ENCODE measurements at regions not wholly inside any gene's neighbourhood (a gene's known extent, or its start where the extent isn't known, plus 50 kb on each side); places are given as distances from the start of the nearest gene placed in this dataset.

DNA sequence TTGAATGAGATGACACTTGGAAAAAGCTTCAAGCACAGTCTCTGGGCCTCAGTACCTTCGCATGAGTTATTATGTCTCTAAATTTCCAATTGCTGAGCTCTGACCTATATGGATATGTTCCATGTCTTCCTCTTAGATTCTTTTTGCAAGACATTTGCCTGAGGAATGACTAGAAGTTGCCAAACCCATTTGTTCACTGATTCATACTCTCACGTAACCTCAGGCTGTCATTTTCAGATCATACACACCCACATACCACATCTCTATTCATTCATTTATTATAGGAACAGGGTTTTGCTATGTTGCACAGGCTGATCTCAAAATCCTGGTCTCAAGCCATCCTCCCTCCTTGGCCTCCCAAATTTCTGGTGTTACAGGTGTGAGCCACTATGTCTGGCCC is 2137.1 kb upstream of the TENM3 start:
- TF ChIP-seq, protein P1, sequence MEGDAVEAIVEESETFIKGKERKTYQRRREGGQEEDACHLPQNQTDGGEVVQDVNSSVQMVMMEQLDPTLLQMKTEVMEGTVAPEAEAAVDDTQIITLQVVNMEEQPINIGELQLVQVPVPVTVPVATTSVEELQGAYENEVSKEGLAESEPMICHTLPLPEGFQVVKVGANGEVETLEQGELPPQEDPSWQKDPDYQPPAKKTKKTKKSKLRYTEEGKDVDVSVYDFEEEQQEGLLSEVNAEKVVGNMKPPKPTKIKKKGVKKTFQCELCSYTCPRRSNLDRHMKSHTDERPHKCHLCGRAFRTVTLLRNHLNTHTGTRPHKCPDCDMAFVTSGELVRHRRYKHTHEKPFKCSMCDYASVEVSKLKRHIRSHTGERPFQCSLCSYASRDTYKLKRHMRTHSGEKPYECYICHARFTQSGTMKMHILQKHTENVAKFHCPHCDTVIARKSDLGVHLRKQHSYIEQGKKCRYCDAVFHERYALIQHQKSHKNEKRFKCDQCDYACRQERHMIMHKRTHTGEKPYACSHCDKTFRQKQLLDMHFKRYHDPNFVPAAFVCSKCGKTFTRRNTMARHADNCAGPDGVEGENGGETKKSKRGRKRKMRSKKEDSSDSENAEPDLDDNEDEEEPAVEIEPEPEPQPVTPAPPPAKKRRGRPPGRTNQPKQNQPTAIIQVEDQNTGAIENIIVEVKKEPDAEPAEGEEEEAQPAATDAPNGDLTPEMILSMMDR (IDR thresholded peaks at IDR 0.05), result no peak
- H3K9me3 ChIP-seq, result no peaks in the 10 kb centered on the region
- no peaks in the 10 kb centered on the region for H3K4me1 ChIP-seq (ENCODE audit: control insufficient read depth in 1 of 2, insufficient read depth in 1 of 2, low read depth in 1 of 2, low read length in 1 of 2)
- no peak overlapping the region for H3K4me3 ChIP-seq (ENCODE audit: low read depth in 1 of 2, low read length in 1 of 2)
- H3K27me3 ChIP-seq, result no peaks in the 10 kb centered on the region
- H3K36me3 ChIP-seq, result no peaks in the 10 kb centered on the region
- H3K27ac ChIP-seq, result no peak overlapping the region

DNA sequence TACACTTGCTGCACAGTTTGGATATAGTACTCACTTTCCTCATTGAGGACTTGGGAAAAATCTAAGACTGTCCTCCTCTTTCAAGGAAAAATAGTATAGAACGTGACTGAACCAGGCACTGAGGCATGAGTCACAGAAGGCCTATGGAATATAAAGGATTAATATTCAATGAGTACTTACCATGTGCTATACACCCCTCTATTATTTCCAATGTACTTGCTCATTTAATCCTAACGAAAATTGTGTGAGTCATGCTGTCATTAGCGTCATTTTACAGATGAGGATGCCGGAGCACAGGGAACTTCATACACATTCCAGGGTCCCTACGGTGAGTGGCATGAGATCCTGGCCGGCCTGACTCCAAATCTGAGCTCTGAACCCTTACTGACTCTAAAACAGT is 2136.2 kb upstream of the TENM3 start:
- no peaks in the 10 kb centered on the region for H3K4me1 ChIP-seq (ENCODE audit: control insufficient read depth in 1 of 2, insufficient read depth in 1 of 2, low read depth in 1 of 2, low read length in 1 of 2)
- TF ChIP-seq, protein P1 (IDR thresholded peaks at IDR 0.05), result no peak
- H3K4me3 ChIP-seq (ENCODE audit: low read depth in 1 of 2, low read length in 1 of 2), result no peak overlapping the region
- H3K27me3 ChIP-seq, result no peaks in the 10 kb centered on the region
- no peak overlapping the region for H3K27ac ChIP-seq
- H3K36me3 ChIP-seq, result no peaks in the 10 kb centered on the region
- H3K9me3 ChIP-seq, result no peaks in the 10 kb centered on the region

DNA sequence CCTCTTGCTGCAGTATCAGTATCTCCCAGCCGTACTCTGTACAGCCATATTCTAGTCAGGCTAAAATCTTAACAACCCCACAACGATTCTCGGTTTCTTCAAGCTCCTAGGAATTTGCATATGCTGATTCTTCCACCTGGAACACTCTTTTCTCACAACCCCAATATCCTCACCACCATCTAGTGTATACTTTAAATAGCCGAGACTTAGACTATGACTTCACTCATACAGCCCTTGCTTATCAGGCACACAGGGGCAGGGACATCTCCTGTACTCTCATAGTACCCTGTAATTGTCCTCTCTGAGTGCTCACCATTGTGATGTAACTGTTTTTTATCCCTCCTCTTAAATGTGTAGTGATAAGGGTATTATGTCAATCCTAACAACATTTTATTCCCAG is 2126.4 kb upstream of the TENM3 start:
- TF ChIP-seq, protein P1 (IDR thresholded peaks at IDR 0.05), result no peak
- no peaks in the 10 kb centered on the region for H3K4me1 ChIP-seq (ENCODE audit: control insufficient read depth in 1 of 2, insufficient read depth in 1 of 2, low read depth in 1 of 2, low read length in 1 of 2)
- H3K36me3 ChIP-seq, result no peaks in the 10 kb centered on the region
- H3K9me3 ChIP-seq, result no peaks in the 10 kb centered on the region
- H3K4me3 ChIP-seq (ENCODE audit: low read depth in 1 of 2, low read length in 1 of 2), result no peak overlapping the region
- H3K27ac ChIP-seq, result no peak overlapping the region
- no peaks in the 10 kb centered on the region for H3K27me3 ChIP-seq

DNA sequence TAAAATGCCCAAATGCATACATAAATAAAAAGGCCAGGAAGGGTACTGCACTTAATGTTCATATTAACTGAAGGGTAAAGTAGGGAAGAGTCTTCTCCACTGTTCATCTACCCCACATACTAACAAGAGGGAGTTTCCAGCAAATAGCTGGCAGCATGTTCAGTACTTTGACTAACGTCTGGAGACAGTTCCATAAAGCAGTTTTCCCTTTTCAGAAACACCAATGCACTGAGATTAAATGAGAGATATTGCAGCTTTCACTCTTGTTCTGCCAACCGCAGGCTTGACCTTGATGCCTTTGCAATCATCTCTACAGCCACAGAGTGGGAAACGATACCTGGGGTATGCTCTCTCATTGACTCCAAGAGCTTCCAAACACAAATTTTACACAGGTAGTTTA is 2123.1 kb upstream of the TENM3 start:
- Histone ChIP-seq H3K27me3 (no peaks in the 10 kb centered on the region), H3K36me3 (no peaks in the 10 kb centered on the region), H3K27ac (no peak overlapping the region), H3K4me1 (ENCODE audit: control insufficient read depth in 1 of 2, insufficient read depth in 1 of 2, low read depth in 1 of 2, low read length in 1 of 2) (no peaks in the 10 kb centered on the region), H3K9me3 (no peaks in the 10 kb centered on the region), H3K4me3 (ENCODE audit: low read depth in 1 of 2, low read length in 1 of 2) (no peak overlapping the region)
- TF ChIP-seq, protein P1 (IDR thresholded peaks at IDR 0.05), result no peak

DNA sequence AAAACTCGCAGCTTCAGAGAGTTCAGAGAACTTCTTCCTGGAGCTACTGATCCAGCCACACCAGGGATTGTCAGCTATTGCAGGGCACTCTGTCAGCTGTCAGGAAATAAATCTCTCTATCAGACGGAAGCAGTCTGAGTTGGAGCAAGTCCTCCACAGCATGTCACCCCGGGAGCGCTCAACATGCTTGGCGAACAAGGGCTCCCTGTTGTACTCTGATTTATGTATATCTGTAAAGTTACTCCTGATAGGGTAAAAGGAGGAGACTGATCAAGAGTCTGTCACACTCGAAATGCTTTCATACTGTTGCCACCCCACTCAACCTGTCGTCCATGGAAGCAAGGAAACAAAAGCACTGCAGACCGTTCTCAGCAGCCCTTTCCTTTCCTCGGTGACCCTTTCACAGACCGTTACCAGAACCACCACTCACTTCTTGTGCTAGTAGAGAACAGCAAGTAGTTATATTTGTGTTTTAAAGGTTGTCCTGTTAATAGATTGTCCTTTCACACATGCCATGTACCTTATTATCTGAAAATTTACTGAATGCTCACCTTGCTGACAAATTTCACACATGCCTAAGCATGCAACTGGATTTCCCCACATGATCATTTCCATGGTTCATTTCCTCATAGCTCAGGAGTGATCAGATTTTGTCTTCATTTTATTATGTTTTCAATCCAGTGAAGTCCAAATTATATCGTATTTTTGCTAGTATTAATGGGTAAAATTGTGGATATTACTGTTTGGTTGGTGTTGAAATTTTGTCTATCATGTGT is 2108.9 kb upstream of the TENM3 start:
- no peaks in the 10 kb centered on the region for H3K9me3 ChIP-seq
- no peak overlapping the region for H3K27ac ChIP-seq
- H3K4me1 ChIP-seq (ENCODE audit: control insufficient read depth in 1 of 2, insufficient read depth in 1 of 2, low read depth in 1 of 2, low read length in 1 of 2), result no peaks in the 10 kb centered on the region
- H3K36me3 ChIP-seq, result no peaks in the 10 kb centered on the region
- TF ChIP-seq, protein P1 (IDR thresholded peaks at IDR 0.05), result no peak
- H3K27me3 ChIP-seq, result no peaks in the 10 kb centered on the region
- no peak overlapping the region for H3K4me3 ChIP-seq (ENCODE audit: low read depth in 1 of 2, low read length in 1 of 2)
